Gastroesophageal sphincter (tissue), 4 donors: ENCODE measurements at regions not wholly inside any gene's neighbourhood (a gene's known extent, or its start where the extent isn't known, plus 50 kb on each side); places are given as distances from the start of the nearest gene placed in this dataset.

Source experiments
- ATAC-seq: fragments of 150-250 bp; one replicate; pipeline ENCODE4 v1.9.1; 2016; ENCODE audit warnings: mild to moderate bottlenecking, moderate library complexity
- H3K27ac ChIP-seq, 4 donors: fragments of 200-600 bp; sonication (generic) in 3 of 4; 1 replicate in 3 of 4; 2 replicates in 1 of 4; pipeline ENCODE4 v1.5.1; 2016 to 2019
- H3K27me3 ChIP-seq: fragments of 200-600 bp; sonication (generic); one replicate; pipeline ENCODE4 v1.5.1; 2019
- H3K36me3 ChIP-seq, 2 donors: fragments of 200-600 bp; sonication (generic); one replicate each; pipeline ENCODE4 v1.5.1; 2019; ENCODE audit warnings: control low read depth in 1 of 2
- H3K4me1 ChIP-seq, 3 donors: fragments of 200-600 bp; sonication (generic); 1 replicate in 2 of 3; 2 replicates in 1 of 3; pipeline ENCODE4 v1.5.1; 2016 to 2019; ENCODE audit warnings: control low read depth in 2 of 3
- H3K4me3 ChIP-seq, 2 donors: fragments of 200-600 bp; sonication (generic); one replicate each; pipeline ENCODE4 v1.5.1; 2019; ENCODE audit warnings: mild to moderate bottlenecking in 1 of 2, moderate library complexity in 1 of 2
- H3K9me3 ChIP-seq, 3 donors: fragments of 200-600 bp; sonication (generic); one replicate each; pipeline ENCODE4 v1.5.1; 2017 to 2019; ENCODE audit warnings: control low read depth in 2 of 3
- EP300 ChIP-seq: sonication (generic); formaldehyde crosslinking; IDR thresholded peaks from one replicate; pipeline ENCODE4 v1.6.1; 2017; ENCODE audit warnings: antibody characterized with exemption, mild to moderate bottlenecking
- POLR2A ChIP-seq, 2 donors: fragments of 450-650 bp; IDR thresholded peaks; one replicate each; pipeline ENCODE4 v1.6.1; 2017; ENCODE audit warnings: antibody characterized with exemption in 2 of 2, mild to moderate bottlenecking in 2 of 2, moderate library complexity in 1 of 2
- POLR2AphosphoS5 ChIP-seq: sonication (generic); formaldehyde crosslinking; IDR thresholded peaks from one replicate; pipeline ENCODE4 v1.6.1; 2017; ENCODE audit warnings: antibody characterized with exemption
- WGBS, 2 donors: methylation state at CpG; one replicate each; pipeline ENCODE4 v1.1.5; 2018; ENCODE audit warnings: low coverage in 1 of 2; 5-methylcytosine and 5-hydroxymethylcytosine counted together
- TF ChIP-seq, protein P1 (sequence below), 4 experiments: fragments of 200-600 bp in 2 of 4; fragments of 450-650 bp in 2 of 4; sonication (generic) in 1 of 4; IDR thresholded peaks; one replicate each; pipeline ENCODE4 v1.5.1; 2017 to 2019; ENCODE audit warnings: antibody characterized with exemption in 4 of 4, mild to moderate bottlenecking in 2 of 4, moderate library complexity in 2 of 4

- Histone ChIP-seq H3K9me3 (no peaks in the 10 kb centered on the region), H3K4me1 (no peaks in the 10 kb centered on the region), H3K4me3 (no peak overlapping the region), H3K36me3 (no peaks in the 10 kb centered on the region), H3K27ac (no peak overlapping the region), H3K27me3 (peaks cover 54% of the 10 kb centered on the region)
- ATAC-seq: no peak
- TF ChIP-seq, protein P1, sequence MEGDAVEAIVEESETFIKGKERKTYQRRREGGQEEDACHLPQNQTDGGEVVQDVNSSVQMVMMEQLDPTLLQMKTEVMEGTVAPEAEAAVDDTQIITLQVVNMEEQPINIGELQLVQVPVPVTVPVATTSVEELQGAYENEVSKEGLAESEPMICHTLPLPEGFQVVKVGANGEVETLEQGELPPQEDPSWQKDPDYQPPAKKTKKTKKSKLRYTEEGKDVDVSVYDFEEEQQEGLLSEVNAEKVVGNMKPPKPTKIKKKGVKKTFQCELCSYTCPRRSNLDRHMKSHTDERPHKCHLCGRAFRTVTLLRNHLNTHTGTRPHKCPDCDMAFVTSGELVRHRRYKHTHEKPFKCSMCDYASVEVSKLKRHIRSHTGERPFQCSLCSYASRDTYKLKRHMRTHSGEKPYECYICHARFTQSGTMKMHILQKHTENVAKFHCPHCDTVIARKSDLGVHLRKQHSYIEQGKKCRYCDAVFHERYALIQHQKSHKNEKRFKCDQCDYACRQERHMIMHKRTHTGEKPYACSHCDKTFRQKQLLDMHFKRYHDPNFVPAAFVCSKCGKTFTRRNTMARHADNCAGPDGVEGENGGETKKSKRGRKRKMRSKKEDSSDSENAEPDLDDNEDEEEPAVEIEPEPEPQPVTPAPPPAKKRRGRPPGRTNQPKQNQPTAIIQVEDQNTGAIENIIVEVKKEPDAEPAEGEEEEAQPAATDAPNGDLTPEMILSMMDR (IDR thresholded peaks at IDR 0.05): no peak
- no peak for TF ChIP-seq POLR2A (IDR thresholded peaks at IDR 0.05)
- TF ChIP-seq EP300: no peak
- 82% methylated on average over 2 of the region's 25 CpGs; no CpG with 5 or more reads in 1 of the 2 donors for WGBS, 2 donors
Measured at GRCh38 chr2:240214790-240215675, 74.6 kb upstream of the OTOS start.

- TF ChIP-seq POLR2A (IDR thresholded peaks at IDR 0.05): no peak
- no peak for TF ChIP-seq POLR2AphosphoS5
- TF ChIP-seq, protein P1 (IDR thresholded peaks at IDR 0.05): no peak
- TF ChIP-seq EP300: no peak
- no peak overlapping the region for H3K4me3 ChIP-seq
- H3K36me3 ChIP-seq: no peaks in the 10 kb centered on the region
- ATAC-seq: no peak
- WGBS, 2 donors: no CpG with 5 or more reads among the region's 8 CpGs
- H3K27me3 ChIP-seq: peaks cover 52% of the 10 kb centered on the region
- no peaks in the 10 kb centered on the region for H3K9me3 ChIP-seq
- H3K4me1 ChIP-seq: no peaks in the 10 kb centered on the region
- no peak overlapping the region for H3K27ac ChIP-seq
Measured at GRCh38 chr2:240215676-240216051, 75.2 kb upstream of the OTOS start.

DNA sequence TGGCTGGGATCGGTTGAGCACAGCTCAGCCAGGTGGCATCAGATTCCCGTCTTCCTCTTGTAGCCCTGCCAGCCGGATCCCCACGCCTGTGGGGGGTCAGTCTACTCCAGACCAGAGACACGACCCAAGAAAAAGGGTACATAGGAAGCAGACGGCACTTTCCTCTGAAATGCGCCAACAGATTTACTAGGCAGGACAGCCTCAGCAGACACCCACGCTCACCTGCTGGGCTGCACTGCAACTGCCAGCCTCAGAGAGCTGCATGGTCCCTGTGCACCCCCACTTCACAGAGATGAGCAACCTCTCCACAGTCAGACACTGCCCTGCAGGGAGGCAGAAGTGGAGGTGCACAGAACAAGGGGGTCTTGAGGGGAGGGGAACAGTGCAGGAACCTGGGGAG lies 75.7 kb upstream of the OTOS start:
- Histone ChIP-seq H3K27ac (no peak overlapping the region), H3K4me3 (no peak overlapping the region), H3K4me1 (no peaks in the 10 kb centered on the region), H3K27me3 (peaks cover 47% of the 10 kb centered on the region), H3K36me3 (no peaks in the 10 kb centered on the region), H3K9me3 (no peaks in the 10 kb centered on the region)
- no CpG with 5 or more reads among the region's 8 CpGs for WGBS, 2 donors
- no peak for ATAC-seq
- TF ChIP-seq EP300 (no peak), POLR2A (IDR thresholded peaks at IDR 0.05) (no peak), POLR2AphosphoS5 (no peak)
- TF ChIP-seq, protein P1 (IDR thresholded peaks at IDR 0.05): no peak

DNA sequence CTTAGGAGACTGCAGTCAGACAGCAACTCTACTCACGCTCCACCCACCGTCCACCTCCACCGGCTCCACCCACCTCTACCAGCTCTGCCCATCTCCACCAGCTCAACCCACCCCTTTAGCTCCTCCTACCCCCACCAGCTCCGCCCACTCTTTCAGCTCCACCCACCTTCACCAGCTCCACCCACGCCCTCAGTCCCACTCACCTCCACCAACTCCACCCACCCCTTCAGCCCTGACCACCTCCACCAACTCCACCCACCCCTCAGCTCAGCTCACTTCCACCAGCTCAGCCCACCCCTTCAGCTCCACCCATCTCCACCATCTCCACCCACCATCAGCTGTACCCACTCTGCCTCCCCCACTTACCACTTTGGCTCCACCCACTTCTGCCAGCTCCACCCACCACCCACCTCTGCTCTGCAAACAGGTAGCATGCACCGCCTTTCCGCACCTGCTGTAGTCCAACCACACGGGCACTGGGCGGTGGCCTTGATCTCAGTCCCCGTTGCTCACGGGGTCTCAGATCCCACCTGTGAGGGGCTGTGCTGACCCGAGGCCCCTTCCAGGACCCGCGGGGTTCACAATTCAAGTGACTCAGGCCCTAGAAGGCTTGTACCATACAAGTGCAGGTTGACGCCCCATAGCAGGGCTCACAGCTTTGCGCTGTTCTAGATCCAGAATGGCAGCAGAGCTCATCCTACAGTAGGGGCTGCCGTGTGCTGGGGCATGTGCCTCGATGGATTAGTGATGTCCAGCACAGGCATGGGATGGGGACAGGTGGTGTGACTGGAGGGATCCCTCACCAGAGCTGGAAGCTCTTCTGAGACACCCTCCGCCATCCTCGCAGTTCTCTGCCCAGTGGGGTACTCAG lies 77.2 kb upstream of the OTOS start:
- Histone ChIP-seq H3K9me3 (peaks cover 0 to 11% (median 0%) of the 10 kb centered on the region in 3 donors), H3K27ac (no peak overlapping the region), H3K4me1 (no peaks in the 10 kb centered on the region), H3K27me3 (peaks cover 33% of the 10 kb centered on the region), H3K4me3 (no peak overlapping the region), H3K36me3 (no peaks in the 10 kb centered on the region)
- TF ChIP-seq EP300 (no peak), POLR2A (IDR thresholded peaks at IDR 0.05) (no peak), POLR2AphosphoS5 (no peak)
- TF ChIP-seq, protein P1 (IDR thresholded peaks at IDR 0.05): no peak
- no peak for ATAC-seq
- 88 to 91% methylated on average over 8 to 9 of the region's 20 CpGs for WGBS, 2 donors
